Endothelial cell of umbilical vein (primary cell): ENCODE measurements at regions not wholly inside any gene's neighbourhood (a gene's known extent, or its start where the extent isn't known, plus 50 kb on each side); places are given as distances from the start of the nearest gene placed in this dataset.

Experiments
- CTCF ChIP-seq, 2 donors: IDR thresholded peaks; 1 replicate in 1 of 2; 2 replicates in 1 of 2; pipeline ENCODE4 v1.5.1; 2011; ENCODE audit warnings: low read length in 2 of 2, mild to moderate bottlenecking in 2 of 2, moderate library complexity in 2 of 2, control low read depth in 1 of 2, inconsistent platforms in 1 of 2, low read depth in 1 of 2; ENCODE audit not compliant: insufficient read depth in 1 of 2; ENCODE audit errors: extremely low read depth in 1 of 2
- EZH2 ChIP-seq: IDR thresholded peaks from 2 replicates; pipeline ENCODE4 v1.6.1; 2012; ENCODE audit warnings: borderline replicate concordance, low read depth, mild to moderate bottlenecking, moderate library complexity, low read length, inconsistent platforms; ENCODE audit not compliant: severe bottlenecking
- POLR2A ChIP-seq: IDR thresholded peaks from 2 replicates; pipeline ENCODE4 v1.6.1; 2012; ENCODE audit warnings: low read depth, mild to moderate bottlenecking, control low read depth, low read length
- POLR2AphosphoS5 ChIP-seq: IDR thresholded peaks from 2 replicates; pipeline ENCODE4 v1.6.1; 2012; ENCODE audit warnings: low read depth, mild to moderate bottlenecking, control low read depth, low read length, moderate library complexity; ENCODE audit not compliant: insufficient read depth
- TF ChIP-seq, protein P1 (sequence below): IDR thresholded peaks from 2 replicates; pipeline ENCODE4 v1.6.1; 2011; ENCODE audit not compliant: insufficient read depth, insufficient read length

DNA sequence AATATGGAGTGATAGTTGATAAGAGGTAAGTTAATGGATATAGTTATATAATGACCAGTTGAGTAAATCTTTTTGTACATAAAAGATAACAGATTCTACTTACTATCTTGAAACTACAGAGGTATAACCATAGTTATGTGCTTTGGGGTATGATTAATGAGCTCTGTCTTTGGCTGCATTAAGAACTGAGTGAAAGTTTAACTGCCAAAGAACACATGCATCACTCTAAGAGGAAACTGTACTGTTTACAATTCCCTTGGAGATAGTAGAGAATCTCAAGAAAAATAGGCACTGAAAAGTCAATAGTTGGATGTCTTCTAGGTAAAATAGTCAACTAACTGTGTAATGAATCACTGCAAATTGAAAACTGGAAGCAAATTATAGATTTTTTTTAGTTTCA lies 1129.5 kb downstream of the EPHA7 start:
- TF ChIP-seq POLR2AphosphoS5 (no peak), EZH2 (no peak), CTCF (IDR thresholded peaks at IDR 0.05; ENCODE audit: extremely low read depth in 1 of 2, insufficient read depth in 1 of 2, low read depth in 1 of 2, low read length in 2 of 2) (no peak), POLR2A (no peak)
- TF ChIP-seq, protein P1, sequence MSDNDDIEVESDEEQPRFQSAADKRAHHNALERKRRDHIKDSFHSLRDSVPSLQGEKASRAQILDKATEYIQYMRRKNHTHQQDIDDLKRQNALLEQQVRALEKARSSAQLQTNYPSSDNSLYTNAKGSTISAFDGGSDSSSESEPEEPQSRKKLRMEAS, result no peak
